K562 (cell line): ENCODE measurements at regions not wholly inside any gene's neighbourhood (a gene's known extent, or its start where the extent isn't known, plus 50 kb on each side); places are given as distances from the start of the nearest gene placed in this dataset.

Source experiments
- TF ChIP-seq, protein P1 (sequence below): fragments of 450-650 bp; IDR thresholded peaks from 2 replicates; pipeline ENCODE4 v1.6.1; 2018; ENCODE audit not compliant: partially characterized antibody
- TF ChIP-seq, protein P2 (sequence below): fragments of 250-450 bp; sonication (Bioruptor Pico); IDR thresholded peaks from 2 replicates; pipeline ENCODE4 v1.4.0; 2020; ENCODE audit warnings: mild to moderate bottlenecking, moderate library complexity, borderline replicate concordance

DNA sequence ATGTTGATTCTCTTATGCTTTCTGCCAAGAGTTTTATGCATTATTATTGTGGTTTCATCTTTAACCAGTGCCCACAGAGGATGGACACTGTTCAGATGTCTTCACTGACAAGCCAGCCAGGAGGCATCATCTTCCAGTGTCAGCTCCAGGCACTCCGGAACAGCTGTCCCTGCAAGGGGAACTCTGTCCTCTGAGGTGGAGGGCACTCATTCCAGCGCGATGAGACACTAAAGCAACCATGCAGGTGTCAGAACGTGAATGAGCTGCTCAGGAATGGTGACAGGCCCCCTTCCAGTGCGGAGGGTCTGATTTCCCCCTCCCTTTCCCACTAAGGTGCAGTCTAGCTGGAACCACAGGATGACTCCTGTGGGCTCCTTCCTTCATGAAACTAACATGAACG lies 117.5 kb downstream of the NOG start (continued):
- TF ChIP-seq, protein P1, sequence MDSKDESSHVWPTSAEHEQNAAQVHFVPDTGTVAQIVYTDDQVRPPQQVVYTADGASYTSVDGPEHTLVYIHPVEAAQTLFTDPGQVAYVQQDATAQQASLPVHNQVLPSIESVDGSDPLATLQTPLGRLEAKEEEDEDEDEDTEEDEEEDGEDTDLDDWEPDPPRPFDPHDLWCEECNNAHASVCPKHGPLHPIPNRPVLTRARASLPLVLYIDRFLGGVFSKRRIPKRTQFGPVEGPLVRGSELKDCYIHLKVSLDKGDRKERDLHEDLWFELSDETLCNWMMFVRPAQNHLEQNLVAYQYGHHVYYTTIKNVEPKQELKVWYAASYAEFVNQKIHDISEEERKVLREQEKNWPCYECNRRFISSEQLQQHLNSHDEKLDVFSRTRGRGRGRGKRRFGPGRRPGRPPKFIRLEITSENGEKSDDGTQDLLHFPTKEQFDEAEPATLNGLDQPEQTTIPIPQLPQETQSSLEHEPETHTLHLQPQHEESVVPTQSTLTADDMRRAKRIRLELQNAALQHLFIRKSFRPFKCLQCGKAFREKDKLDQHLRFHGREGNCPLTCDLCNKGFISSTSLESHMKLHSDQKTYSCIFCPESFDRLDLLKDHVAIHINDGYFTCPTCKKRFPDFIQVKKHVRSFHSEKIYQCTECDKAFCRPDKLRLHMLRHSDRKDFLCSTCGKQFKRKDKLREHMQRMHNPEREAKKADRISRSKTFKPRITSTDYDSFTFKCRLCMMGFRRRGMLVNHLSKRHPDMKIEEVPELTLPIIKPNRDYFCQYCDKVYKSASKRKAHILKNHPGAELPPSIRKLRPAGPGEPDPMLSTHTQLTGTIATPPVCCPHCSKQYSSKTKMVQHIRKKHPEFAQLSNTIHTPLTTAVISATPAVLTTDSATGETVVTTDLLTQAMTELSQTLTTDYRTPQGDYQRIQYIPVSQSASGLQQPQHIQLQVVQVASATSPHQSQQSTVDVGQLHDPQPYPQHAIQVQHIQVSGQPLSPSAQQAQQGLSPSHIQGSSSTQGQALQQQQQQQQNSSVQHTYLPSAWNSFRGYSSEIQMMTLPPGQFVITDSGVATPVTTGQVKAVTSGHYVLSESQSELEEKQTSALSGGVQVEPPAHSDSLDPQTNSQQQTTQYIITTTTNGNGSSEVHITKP: no peak
- TF ChIP-seq, protein P2, sequence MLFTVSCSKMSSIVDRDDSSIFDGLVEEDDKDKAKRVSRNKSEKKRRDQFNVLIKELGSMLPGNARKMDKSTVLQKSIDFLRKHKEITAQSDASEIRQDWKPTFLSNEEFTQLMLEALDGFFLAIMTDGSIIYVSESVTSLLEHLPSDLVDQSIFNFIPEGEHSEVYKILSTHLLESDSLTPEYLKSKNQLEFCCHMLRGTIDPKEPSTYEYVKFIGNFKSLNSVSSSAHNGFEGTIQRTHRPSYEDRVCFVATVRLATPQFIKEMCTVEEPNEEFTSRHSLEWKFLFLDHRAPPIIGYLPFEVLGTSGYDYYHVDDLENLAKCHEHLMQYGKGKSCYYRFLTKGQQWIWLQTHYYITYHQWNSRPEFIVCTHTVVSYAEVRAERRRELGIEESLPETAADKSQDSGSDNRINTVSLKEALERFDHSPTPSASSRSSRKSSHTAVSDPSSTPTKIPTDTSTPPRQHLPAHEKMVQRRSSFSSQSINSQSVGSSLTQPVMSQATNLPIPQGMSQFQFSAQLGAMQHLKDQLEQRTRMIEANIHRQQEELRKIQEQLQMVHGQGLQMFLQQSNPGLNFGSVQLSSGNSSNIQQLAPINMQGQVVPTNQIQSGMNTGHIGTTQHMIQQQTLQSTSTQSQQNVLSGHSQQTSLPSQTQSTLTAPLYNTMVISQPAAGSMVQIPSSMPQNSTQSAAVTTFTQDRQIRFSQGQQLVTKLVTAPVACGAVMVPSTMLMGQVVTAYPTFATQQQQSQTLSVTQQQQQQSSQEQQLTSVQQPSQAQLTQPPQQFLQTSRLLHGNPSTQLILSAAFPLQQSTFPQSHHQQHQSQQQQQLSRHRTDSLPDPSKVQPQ (CRISPR knock-in tag): no peak
- TF ChIP-seq, all 486 proteins: peak for 0
